CD8-positive, alpha-beta memory T cell (primary cell): ENCODE measurements at regions not wholly inside any gene's neighbourhood (a gene's known extent, or its start where the extent isn't known, plus 50 kb on each side); places are given as distances from the start of the nearest gene placed in this dataset.

ENCODE experiments used
- CTCF ChIA-PET: fragments of 350-600 bp; sonication (Branson Sonifier 250); formaldehyde crosslinking; loops from one replicate; lab custom pipeline; 2021; ENCODE audit warnings: antibody characterized with exemption; lab: Charles Lee
- POLR2A ChIA-PET: fragments of 350-600 bp; sonication (Branson Sonifier 250); formaldehyde crosslinking; loops from one replicate; lab custom pipeline; 2021; ENCODE audit warnings: antibody characterized with exemption; lab: Charles Lee
- DNase-seq, 5 donors: peaks; one replicate each; pipeline versions ENCODE4 v3.0.0 to v3.0.0-alpha.2; 2020 to 2022; ENCODE audit warnings: mixed read lengths in 1 of 5
- H3K27ac ChIP-seq: one replicate; pipeline ENCODE4 v1.7.0; 2013; ENCODE audit warnings: low read depth, mild to moderate bottlenecking, low read length, moderate library complexity
- H3K27me3 ChIP-seq: 2 replicates; pipeline ENCODE4 v1.7.0; 2013; ENCODE audit warnings: low read length, mild to moderate bottlenecking; ENCODE audit not compliant: insufficient read depth, poor library complexity, severe bottlenecking
- H3K36me3 ChIP-seq: 2 replicates; pipeline ENCODE4 v1.7.0; 2013; ENCODE audit warnings: mild to moderate bottlenecking, low read length, moderate library complexity; ENCODE audit not compliant: insufficient read depth
- H3K4me1 ChIP-seq: 2 replicates; pipeline ENCODE4 v1.7.0; 2013; ENCODE audit warnings: mild to moderate bottlenecking, low read length, moderate library complexity; ENCODE audit not compliant: insufficient read depth
- H3K4me3 ChIP-seq: 2 replicates; pipeline ENCODE4 v1.7.0; 2013; ENCODE audit warnings: mild to moderate bottlenecking, low read length
- H3K9me3 ChIP-seq: 2 replicates; pipeline ENCODE4 v1.7.0; 2013; ENCODE audit warnings: mild to moderate bottlenecking, low read length
- H3K27ac Mint-ChIP-seq, 8 donors: one replicate each; pipeline ENCODE4 v1.8.0; 2020 to 2021; ENCODE audit warnings: mixed read lengths in 8 of 8, mild to moderate bottlenecking in 6 of 8, inconsistent platforms in 3 of 8, moderate library complexity in 3 of 8
- H3K27me3 Mint-ChIP-seq, 2 donors: one replicate each; pipeline ENCODE4 v1.8.0; 2020 to 2021; ENCODE audit warnings: mixed read lengths in 2 of 2, mild to moderate bottlenecking in 1 of 2, moderate library complexity in 1 of 2
- H3K36me3 Mint-ChIP-seq, 3 donors: one replicate each; pipeline ENCODE4 v1.8.0; 2020 to 2021; ENCODE audit warnings: mixed read lengths in 3 of 3, inconsistent platforms in 1 of 3, mild to moderate bottlenecking in 1 of 3
- H3K4me1 Mint-ChIP-seq, 3 donors: one replicate each; pipeline ENCODE4 v1.8.0; 2020 to 2021; ENCODE audit warnings: mixed read lengths in 3 of 3, inconsistent platforms in 1 of 3, mild to moderate bottlenecking in 1 of 3
- H3K4me3 Mint-ChIP-seq, 7 donors: one replicate each; pipeline ENCODE4 v1.8.0; 2020 to 2021; ENCODE audit warnings: mixed read lengths in 7 of 7, mild to moderate bottlenecking in 6 of 7, moderate library complexity in 4 of 7, inconsistent platforms in 2 of 7
- H3K9me3 Mint-ChIP-seq, 5 donors: one replicate each; pipeline ENCODE4 v1.8.0; 2020 to 2022; ENCODE audit warnings: mixed read lengths in 5 of 5, mild to moderate bottlenecking in 3 of 5, moderate library complexity in 2 of 5, inconsistent platforms in 1 of 5

DNA sequence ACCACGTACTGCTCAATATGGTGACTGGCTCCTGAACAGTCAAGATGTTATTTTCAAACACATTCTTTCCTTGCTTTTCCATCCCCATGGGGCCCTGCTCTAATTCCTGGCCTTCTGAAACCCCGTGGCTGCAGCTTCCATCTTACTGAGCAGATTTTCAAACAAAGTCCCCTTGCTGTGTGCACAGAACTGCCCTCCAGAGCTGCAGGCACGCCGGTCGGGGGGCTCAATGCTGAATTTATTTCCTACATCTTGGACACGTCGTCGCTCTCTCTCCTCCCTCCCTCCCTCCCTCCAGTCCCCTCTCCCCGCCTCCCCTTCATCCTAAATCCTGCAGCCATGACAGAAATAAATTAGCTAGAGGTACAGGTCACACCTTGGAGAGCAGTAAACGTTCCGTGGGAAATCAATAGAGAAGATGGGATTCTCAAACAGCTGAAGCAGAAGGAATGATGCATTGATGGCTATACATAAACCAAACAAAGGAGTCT is 243.1 kb upstream of the BLID start:
- H3K4me3 ChIP-seq, result no peak overlapping the region
- CTCF ChIA-PET, result no interaction called here
- Mint-ChIP-seq H3K4me3 (no peak overlapping the region), H3K4me1 (no peaks in the 10 kb centered on the region), H3K27me3 (no peaks in the 10 kb centered on the region), H3K27ac (no peak overlapping the region), H3K9me3 (peaks cover 0 to 5% (median 2%) of the 10 kb centered on the region in 5 donors), H3K36me3 (no peaks in the 10 kb centered on the region)
- no peaks in the 10 kb centered on the region for H3K9me3 ChIP-seq
- DNase-seq, result no peak
- no peak overlapping the region for H3K27ac ChIP-seq
- POLR2A ChIA-PET, result no interaction called here
- H3K36me3 ChIP-seq, result no peaks in the 10 kb centered on the region
- H3K4me1 ChIP-seq, result no peaks in the 10 kb centered on the region
- no peaks in the 10 kb centered on the region for H3K27me3 ChIP-seq

DNA sequence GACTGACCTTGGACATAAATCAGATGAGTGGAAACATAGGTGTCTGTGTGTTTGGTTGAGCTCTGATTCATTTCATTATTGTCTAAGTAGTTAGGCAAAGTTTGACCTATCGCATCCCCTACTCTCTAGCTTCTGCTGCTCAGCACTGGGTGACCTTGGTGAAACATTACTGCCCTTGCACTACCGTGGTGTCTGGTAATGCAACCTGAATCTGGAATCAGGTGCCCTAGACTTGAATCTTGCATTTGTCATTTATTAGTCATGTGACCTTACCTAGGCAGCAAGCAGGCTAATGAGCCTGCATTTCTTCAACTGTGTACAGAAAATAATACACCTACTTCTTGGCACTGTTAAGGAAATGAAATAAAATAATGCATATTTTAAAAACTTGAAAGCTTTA is 242.3 kb upstream of the BLID start:
- H3K4me3 Mint-ChIP-seq, result no peak overlapping the region
- no peak for DNase-seq

DNA sequence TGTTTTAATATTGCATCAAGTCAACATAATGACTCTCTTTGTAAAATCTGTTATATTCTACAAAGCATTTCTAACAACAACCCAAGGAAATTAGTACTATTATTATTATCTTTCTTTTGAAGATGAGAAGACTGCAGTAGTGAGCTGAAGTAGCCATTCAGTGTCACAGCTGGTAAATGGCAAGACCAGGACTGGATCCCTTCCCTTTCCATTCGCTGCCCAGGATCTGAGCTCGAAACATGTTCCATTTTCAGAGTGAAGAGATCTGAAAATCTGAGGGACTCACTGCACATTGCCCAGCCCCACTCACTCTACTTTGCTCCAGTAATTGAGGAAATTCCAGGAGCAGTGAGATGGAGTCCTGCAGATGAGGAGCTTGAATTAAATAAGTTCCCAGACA is 240.0 kb upstream of the BLID start:
- Mint-ChIP-seq H3K4me3 (no peak overlapping the region), H3K27me3 (no peaks in the 10 kb centered on the region), H3K9me3 (peaks cover 0 to 8% (median 4%) of the 10 kb centered on the region in 5 donors), H3K27ac (no peak overlapping the region), H3K36me3 (no peaks in the 10 kb centered on the region), H3K4me1 (no peaks in the 10 kb centered on the region)
- Histone ChIP-seq H3K27me3 (no peaks in the 10 kb centered on the region), H3K27ac (no peak overlapping the region), H3K36me3 (no peaks in the 10 kb centered on the region), H3K9me3 (no peaks in the 10 kb centered on the region), H3K4me1 (no peaks in the 10 kb centered on the region), H3K4me3 (no peak overlapping the region)
- DNase-seq, result no peak
- ChIA-PET POLR2A (no interaction called here), CTCF (no interaction called here)

More for the DNA sequence above, 242.3 kb upstream of the BLID start:
- Mint-ChIP-seq H3K27me3 (no peaks in the 10 kb centered on the region), H3K27ac (no peak overlapping the region), H3K36me3 (no peaks in the 10 kb centered on the region), H3K4me1 (no peaks in the 10 kb centered on the region), H3K9me3 (peaks cover 0 to 5% (median 2%) of the 10 kb centered on the region in 5 donors)
- CTCF ChIA-PET, result interaction anchor here (1.4 kb wide), 1 partner anchor 9 kb away, joined by 3 read pairs; no protein-coding TSS in a partner anchor
- no peaks in the 10 kb centered on the region for H3K36me3 ChIP-seq
- H3K4me1 ChIP-seq, result no peaks in the 10 kb centered on the region
- no peaks in the 10 kb centered on the region for H3K27me3 ChIP-seq
- H3K9me3 ChIP-seq, result no peaks in the 10 kb centered on the region
- no peak overlapping the region for H3K27ac ChIP-seq
- no peak overlapping the region for H3K4me3 ChIP-seq
- POLR2A ChIA-PET, result no interaction called here

DNA sequence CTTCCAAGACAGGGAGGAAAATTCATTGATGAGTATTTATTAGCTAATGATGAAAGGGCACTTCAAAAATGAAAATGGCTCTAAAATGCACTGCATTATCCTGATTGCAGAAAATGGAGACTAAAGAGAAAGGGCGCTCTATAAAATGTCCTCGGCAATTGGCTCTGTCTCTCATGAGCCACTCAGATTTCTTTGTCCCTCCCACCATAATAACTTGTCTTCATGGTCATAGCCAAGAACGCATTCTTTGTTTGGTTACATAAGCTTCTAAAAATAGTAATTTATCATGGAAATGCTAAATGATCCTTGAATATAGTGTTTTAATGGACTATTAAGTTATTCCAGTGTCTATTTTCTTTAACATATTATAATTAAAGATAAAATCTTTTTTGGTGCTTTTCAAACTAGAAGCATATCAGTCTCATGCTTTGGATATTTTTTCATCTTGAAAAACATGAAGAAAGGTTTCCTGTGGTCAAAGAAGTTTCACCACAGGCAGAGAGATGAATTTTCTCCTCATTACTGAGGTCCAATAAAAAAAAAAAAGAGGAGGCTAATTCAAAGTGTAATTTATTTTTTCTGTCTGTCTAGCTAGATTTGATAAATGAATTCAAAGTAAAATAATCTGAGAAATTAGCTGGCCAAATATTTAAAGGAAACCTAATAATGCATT is 238.1 kb upstream of the BLID start:
- Histone ChIP-seq H3K27me3 (no peaks in the 10 kb centered on the region), H3K4me1 (no peaks in the 10 kb centered on the region), H3K9me3 (no peaks in the 10 kb centered on the region), H3K27ac (no peak overlapping the region), H3K4me3 (no peak overlapping the region), H3K36me3 (no peaks in the 10 kb centered on the region)
- H3K9me3 Mint-ChIP-seq, result peaks cover 0 to 8% (median 4%) of the 10 kb centered on the region in 5 donors
- DNase-seq, result no peak
- ChIA-PET POLR2A (no interaction called here), CTCF (no interaction called here)
- H3K27ac Mint-ChIP-seq, result no peak overlapping the region
- no peaks in the 10 kb centered on the region for H3K36me3 Mint-ChIP-seq
- H3K4me3 Mint-ChIP-seq, result no peak overlapping the region
- peaks cover 0 to 2% of the 10 kb centered on the region in 2 donors for H3K27me3 Mint-ChIP-seq
- no peaks in the 10 kb centered on the region for H3K4me1 Mint-ChIP-seq

DNA sequence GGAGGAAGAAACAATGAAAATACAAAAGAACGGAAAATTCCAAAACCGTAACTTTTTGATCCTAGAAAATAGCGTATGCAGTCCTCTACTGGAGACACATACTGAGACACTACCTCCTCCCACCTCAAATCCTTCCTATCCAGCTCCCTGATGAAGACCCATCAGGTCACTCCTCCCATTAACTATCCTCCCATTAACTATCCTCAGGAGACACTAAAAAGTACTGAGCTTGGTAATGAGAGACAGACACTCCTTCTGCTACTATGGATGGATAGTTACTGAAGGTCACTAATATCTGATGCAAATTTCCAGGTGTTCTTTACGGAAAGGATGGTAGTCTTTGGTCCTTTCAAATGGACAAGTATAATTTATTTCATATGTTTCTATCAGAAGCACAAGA is 237.5 kb upstream of the BLID start:
- no peak overlapping the region for H3K4me3 ChIP-seq
- peaks cover 0 to 2% of the 10 kb centered on the region in 2 donors for H3K27me3 Mint-ChIP-seq
- H3K27me3 ChIP-seq, result no peaks in the 10 kb centered on the region
- ChIA-PET CTCF (no interaction called here), POLR2A (no interaction called here)
- no peak overlapping the region for H3K27ac Mint-ChIP-seq
- H3K27ac ChIP-seq, result no peak overlapping the region
- H3K36me3 Mint-ChIP-seq, result no peaks in the 10 kb centered on the region
- H3K9me3 ChIP-seq, result no peaks in the 10 kb centered on the region
- DNase-seq, result no peak
- no peaks in the 10 kb centered on the region for H3K4me1 ChIP-seq
- H3K9me3 Mint-ChIP-seq, result peaks cover 0 to 8% (median 4%) of the 10 kb centered on the region in 5 donors
- H3K4me3 Mint-ChIP-seq, result no peak overlapping the region
- H3K4me1 Mint-ChIP-seq, result no peaks in the 10 kb centered on the region
- H3K36me3 ChIP-seq, result no peaks in the 10 kb centered on the region

DNA sequence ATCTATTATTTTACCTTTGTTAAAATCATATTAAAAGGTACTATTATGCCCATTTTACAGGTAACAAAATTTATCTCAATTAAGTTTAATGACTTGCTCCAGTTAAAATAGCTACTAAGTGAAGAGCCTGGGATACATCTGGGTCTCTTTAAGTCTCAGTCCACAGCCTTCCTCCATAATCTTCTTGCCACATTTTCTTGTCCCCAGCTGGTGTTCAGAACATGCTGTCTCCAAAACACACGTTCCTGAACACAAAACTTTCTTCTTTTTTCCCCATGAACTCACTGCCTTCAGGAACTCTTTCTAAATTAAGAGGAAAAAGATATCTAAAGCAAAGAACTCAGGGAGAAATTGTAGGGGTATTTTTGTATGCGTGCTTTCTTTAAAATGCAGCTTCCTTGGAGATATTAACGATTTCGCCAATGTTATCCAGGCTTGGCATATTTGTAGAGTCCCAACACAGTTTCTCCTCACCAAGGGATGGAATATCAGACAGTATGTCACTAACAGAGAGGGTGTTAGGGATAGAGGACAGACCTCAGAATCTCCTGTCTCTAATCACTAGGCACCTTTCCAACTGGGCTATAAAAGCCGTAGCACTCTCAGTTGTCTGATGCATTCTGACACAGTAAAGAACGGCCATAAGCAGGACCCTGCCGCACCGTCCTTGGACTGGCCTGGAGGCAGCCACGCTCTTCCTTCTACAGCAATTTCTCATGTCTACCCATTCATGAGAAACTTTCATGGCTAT is 232.8 kb upstream of the BLID start:
- Mint-ChIP-seq H3K4me1 (no peaks in the 10 kb centered on the region), H3K36me3 (no peaks in the 10 kb centered on the region), H3K27ac (no peak overlapping the region), H3K27me3 (peaks cover 0 to 3% of the 10 kb centered on the region in 2 donors), H3K9me3 (peaks cover 0 to 4% (median 3%) of the 10 kb centered on the region in 5 donors), H3K4me3 (no peak overlapping the region)
- Histone ChIP-seq H3K4me3 (no peak overlapping the region), H3K4me1 (no peaks in the 10 kb centered on the region), H3K9me3 (no peaks in the 10 kb centered on the region), H3K36me3 (no peaks in the 10 kb centered on the region), H3K27me3 (no peaks in the 10 kb centered on the region), H3K27ac (no peak overlapping the region)
- CTCF ChIA-PET, result no interaction called here
- POLR2A ChIA-PET, result no interaction called here
- no peak for DNase-seq

DNA sequence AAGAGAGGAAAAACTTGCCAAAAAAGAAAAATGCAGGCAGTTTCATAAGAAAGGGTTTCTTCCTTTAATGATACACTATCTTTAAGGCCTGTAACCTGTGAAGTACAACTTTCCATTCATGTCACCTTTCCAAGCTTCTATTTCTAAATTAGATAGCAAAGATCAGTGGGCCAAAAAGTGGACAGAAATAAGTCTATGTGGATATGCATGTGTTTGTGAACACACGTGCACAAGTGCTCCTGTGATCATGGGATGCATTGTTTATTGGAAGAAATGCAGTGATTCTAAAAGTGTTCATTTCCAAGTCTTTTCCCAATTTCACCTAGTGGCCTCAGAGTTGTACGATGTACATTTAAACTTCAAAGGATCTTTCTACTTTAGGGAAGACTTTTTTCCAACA is 230.0 kb upstream of the BLID start:
- Histone ChIP-seq H3K36me3 (no peaks in the 10 kb centered on the region), H3K4me3 (no peak overlapping the region), H3K9me3 (no peaks in the 10 kb centered on the region), H3K27ac (no peak overlapping the region), H3K27me3 (no peaks in the 10 kb centered on the region), H3K4me1 (no peaks in the 10 kb centered on the region)
- Mint-ChIP-seq H3K27ac (no peak overlapping the region), H3K27me3 (peaks cover 0 to 3% of the 10 kb centered on the region in 2 donors), H3K36me3 (no peaks in the 10 kb centered on the region), H3K9me3 (peaks cover 0 to 3% (median 0%) of the 10 kb centered on the region in 5 donors), H3K4me3 (no peak overlapping the region), H3K4me1 (no peaks in the 10 kb centered on the region)
- no peak for DNase-seq
- ChIA-PET CTCF (no interaction called here), POLR2A (no interaction called here)

DNA sequence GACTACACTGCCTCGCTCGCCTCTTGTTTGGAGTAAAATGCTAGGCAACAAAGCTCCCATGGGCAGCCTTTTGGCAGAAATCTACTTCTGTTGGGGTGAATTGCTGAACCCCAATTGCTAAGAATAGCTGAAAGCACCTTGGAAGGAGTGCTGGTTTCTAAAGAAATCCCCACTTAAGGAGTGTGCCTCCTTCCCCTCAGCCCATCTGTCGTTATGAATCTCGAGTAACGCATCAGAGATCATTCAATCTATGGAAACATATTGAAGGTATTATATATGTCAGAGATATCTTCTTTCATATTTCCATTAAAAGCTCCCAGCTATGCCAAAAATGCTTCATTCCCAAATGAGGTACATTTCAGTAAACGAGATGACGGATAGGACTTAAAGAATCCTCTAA is 229.6 kb upstream of the BLID start:
- POLR2A ChIA-PET, result no interaction called here
- H3K27ac Mint-ChIP-seq, result no peak overlapping the region
- CTCF ChIA-PET, result no interaction called here

More for the DNA sequence above, 229.6 kb upstream of the BLID start:
- H3K27ac ChIP-seq, result no peak overlapping the region
- H3K36me3 Mint-ChIP-seq, result no peaks in the 10 kb centered on the region
- H3K27me3 Mint-ChIP-seq, result peaks cover 0 to 3% of the 10 kb centered on the region in 2 donors
- no peak overlapping the region for H3K4me3 Mint-ChIP-seq
- DNase-seq, result no peak
- H3K9me3 Mint-ChIP-seq, result peaks cover 0 to 3% (median 0%) of the 10 kb centered on the region in 5 donors
- no peaks in the 10 kb centered on the region for H3K9me3 ChIP-seq
- H3K36me3 ChIP-seq, result no peaks in the 10 kb centered on the region
- H3K27me3 ChIP-seq, result no peaks in the 10 kb centered on the region
- no peaks in the 10 kb centered on the region for H3K4me1 Mint-ChIP-seq
- H3K4me3 ChIP-seq, result no peak overlapping the region
- H3K4me1 ChIP-seq, result no peaks in the 10 kb centered on the region
